SKM-1 treated with dmso at 0.1 percent for 144 hours (cell line): ENCODE measurements at regions not wholly inside any gene's neighbourhood (a gene's known extent, or its start where the extent isn't known, plus 50 kb on each side); places are given as distances from the start of the nearest gene placed in this dataset.

ENCODE experiments used
- DNase-seq: peaks from one replicate; lab custom pipeline; 2025; ENCODE audit not compliant: unreplicated experiment; lab: John Stamatoyannopoulos, UW

DNA sequence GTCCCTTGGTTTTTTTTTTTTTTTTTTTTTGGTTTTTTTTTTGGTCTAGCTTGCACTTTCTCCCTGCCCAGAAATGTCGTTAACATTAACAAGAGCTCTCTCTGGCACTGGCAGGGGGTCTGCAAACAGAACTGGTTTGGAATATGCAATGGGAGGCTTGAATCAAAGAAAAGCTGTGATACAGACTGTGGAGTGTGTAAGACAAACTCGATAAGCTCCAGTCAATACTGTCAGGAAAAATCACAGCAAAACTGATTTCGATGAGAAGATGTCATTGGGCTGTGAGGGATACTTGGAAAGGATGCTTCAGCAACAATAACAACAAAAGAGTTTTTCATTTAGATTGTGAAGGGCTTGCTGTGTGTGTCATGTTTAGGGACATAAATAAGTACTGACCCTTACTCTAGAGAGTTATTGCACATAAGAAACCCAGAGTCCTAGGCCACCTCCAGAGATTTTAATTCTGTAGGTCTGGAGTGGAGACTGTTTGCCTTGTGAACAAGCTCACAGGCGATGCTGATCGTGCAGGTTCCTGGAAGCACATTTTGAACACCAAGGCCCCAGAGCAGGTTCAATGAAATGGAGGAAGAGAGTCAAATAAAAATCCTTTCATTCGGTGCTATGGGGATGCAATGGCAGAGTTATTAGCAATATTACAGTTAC is 470.7 kb upstream of the RBFOX1 start:
- DNase-seq: no peak

DNA sequence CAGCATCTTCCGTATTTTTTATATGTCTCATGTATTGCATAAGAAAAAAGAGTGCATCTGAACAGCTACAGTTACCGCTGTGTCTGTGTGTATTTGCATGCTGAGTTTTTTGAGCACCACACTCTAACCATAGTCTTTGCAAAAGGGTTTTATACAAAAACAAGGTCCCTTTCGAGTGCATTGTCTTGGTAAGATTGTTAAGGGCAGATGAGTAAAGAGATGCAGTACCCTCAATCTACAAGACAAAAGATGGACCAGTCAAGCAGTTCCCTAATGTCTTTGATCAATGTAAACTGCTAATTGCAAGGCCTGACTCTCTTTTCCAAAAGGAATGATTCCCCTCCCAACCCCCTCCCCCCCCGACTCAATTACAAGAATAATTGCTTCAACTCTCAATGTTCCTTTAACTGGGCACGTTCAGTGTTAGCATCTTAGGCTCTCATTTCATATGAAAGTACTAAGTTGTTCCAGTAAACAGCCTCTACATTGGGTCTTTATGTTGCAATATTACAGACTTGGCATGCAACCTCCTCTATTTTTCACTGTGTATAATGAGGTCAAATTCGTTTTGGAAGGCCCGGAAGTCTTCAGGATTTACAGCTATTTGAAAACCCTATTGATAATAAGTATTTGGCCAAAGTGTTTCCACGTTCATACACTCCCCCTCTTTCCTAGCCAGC is 471.4 kb upstream of the RBFOX1 start:
- no peak for DNase-seq

DNA sequence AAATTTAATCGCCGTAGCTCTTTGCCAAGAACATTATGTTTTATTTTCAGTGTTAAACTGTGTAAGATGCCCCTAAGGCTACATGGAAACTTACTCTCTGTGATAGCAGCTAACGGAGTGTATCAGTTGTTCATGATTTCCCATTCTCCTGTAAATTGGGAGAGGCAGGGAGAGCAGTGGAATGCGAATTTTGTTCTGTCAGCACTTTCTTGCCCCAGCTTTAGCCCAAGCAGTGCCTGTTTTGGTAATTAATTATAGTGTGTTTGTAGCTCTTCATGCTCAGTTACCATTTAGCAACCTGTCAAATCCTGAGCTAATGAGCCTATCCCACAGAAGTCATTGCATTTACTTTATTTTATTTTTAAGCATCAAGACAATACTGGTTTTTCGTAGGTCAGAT is 475.1 kb upstream of the RBFOX1 start:
- no peak for DNase-seq

DNA sequence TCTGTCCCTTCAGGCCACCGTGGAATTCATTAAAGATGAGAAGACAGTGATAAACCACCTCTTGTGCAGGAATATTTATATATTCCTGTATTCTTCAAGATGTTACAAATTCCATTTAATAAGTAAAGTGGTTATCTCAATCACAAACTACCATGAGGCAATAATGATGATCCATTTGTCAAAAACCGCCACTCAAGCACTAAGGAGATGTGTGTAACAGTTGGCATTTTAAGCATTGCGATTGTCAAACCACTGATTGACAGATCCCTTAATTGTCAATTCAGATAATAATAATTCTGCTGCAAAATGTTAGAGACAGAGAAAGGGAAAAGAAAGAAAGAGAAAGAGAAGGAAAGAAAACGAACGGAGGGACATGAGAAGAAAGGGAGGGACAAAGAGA is 476.1 kb upstream of the RBFOX1 start:
- no peak for DNase-seq

DNA sequence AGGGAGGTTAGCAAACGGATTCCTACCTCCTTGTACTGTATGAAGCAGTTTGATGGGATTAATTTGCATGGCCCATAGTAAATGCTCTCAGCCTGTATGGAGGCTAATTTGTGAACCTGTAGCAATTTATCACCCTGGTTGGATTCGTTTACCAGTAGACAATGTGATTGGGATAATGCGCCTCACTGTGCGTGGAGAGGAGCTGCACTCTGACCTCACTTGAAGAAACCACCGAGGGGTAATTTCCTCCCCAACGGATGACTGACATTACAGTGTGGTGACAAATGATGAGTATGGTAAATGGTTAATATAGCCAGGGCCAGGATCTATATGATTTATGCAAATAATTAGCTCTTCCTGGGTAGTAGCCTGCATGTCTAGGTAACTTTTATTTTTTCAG is 479.1 kb upstream of the RBFOX1 start:
- no peak for DNase-seq

DNA sequence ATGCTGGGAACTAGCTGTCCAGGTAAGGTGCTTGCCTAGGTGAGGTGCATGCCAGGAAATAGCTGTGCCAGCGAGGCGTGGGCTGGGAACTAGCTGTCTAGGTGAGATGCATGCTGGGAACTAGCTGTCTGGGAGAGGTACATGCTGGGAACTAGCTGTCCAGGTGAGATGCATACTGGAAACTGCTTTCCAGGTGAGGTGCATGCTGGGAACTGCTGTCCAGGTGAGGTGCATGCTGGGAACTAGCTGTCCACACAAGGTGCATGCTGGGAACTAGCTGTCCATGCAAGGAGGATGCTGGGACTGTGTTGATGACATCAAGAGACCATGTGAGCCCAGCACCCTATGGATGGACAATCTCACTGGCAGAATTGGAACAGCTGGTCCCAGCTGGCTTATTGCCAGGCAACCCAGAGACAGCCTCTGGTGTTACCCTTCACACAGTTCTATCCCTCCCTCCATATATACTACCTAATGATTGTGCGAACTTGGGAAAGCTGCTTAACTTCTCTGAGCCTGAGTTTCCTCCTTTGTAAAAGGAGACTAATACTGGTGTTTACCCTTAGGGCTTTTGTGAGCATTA is 479.9 kb upstream of the RBFOX1 start:
- DNase-seq: no peak

DNA sequence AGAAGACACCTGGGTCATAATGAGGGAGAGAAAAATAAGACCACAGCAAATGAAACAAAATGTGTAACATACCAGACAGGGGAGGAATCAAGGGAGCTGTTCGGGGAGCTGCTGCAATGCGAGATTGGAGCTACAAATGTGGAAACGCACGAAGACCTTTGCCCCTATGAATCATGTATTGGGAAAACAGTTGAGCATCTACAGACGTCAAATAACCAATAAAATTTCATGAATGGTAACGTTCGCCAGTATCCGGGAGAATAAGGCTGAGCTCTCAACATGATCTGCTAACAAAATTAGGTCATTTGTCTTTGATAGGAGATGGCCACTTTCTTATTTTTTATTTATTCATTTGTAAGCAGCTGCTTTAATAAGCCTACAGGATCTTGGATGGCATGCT is 486.2 kb upstream of the RBFOX1 start:
- no peak for DNase-seq

DNA sequence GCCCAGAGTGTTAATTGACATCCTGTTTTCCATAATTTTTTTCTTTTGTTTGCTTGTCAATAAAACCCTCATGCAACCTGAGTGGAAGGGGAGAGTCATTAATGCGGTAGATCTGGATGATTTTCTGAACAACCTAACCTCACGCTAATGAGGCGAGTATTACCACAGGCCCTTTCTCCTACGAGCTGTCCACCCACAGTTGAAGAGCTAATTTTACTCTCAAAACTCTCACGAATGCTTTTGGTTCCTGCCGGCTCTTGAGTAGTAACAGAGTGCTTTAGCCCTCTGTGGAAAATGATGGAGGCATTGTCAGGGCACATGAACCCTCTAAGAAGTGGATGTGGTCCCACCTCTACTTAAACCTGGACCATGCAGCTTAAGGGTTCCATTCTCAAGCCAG is 491.3 kb upstream of the RBFOX1 start:
- DNase-seq: no peak

DNA sequence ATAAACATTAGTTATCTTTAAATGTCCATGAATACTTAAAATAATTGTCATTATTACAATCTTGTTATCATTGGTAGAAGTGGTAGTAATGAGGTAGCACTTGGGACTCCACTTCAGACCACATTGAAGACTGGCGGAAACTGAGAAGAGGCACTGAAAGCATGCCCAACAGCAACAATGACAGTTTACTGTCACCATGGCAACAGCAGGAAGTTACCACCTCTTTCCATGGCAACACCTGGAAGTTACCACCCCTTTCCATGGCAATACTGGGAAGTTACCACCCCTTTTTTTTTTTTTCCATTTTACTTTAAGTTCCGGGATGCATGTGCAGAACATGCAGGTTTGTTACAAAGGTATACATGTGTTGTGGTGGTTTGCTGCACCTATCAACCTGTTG is 494.9 kb upstream of the RBFOX1 start:
- DNase-seq: no peak

DNA sequence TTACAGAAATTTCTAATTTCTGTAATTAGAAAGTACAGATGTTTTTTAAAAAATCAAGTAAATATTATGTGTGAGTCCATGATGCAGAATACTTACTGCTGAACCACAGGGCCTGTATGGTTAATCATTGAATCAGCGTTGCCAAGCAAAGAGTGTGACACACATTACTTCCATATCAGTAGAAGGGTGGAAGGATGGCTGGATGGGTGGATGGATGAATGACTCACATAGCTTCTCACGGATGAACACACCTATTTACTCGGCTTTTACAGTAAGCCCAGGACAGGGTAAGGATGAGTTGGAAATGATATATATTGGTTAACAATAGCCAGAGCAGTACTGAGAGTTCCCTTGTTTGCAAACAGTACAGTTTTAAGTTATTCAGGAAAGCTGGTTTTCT is 495.9 kb upstream of the RBFOX1 start:
- DNase-seq: no peak

DNA sequence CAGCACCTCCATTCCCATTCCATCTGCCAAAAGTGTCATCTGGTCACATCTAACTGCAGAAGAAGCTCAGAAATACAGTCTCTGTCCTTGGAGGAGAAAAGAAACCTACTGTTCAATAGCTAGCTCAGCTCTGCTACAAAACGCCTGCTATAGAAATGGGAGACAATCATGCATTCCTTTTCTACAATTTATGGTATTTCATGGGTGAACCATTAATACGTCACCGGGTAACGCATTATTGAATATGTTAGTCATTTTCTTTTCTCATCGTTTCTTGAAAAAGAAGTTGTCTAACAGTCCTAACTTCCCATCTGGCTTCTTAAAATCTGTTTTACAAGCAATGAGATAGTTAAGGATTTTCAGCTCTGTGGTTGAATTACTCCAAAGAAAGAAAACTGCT is 496.7 kb upstream of the RBFOX1 start:
- DNase-seq: no peak

DNA sequence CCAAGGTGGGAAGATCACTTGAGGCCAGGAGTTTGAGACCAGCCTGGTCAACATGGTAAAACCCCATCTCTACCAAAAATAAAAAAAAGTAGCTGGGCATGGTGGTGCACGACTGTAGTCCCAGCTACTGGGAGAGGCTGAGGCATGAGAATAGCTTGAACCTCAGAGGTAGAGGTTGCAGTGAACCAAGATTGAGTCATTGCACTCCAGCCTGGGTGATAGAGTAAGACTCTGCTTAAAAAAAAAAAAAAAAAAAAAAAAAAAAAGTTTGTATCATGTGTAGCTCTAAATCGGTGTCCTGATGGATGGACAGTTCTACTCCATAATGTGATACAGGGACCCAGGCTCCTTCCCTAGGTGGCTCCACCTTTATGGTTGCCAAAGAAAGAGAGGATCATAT is 497.1 kb upstream of the RBFOX1 start:
- no peak for DNase-seq

DNA sequence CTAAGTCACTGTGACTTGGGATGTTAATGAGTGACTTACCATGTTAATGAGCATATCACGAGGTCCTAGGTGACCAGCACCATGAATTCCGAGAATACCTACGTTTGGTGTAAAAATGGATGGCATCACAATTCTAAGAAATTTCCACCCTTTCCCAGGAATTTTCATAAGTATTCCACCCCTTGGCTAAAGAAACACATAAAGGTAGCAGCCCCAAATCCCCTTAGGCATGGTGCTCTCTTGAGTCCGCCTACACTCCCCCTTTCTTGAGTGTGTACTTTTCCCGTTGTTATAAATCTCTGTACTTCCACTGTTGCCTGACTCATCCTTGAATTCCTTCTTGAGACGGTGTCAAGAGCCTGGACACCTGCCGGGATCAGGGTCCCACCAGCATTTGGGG is 504.0 kb upstream of the RBFOX1 start:
- DNase-seq: no peak

DNA sequence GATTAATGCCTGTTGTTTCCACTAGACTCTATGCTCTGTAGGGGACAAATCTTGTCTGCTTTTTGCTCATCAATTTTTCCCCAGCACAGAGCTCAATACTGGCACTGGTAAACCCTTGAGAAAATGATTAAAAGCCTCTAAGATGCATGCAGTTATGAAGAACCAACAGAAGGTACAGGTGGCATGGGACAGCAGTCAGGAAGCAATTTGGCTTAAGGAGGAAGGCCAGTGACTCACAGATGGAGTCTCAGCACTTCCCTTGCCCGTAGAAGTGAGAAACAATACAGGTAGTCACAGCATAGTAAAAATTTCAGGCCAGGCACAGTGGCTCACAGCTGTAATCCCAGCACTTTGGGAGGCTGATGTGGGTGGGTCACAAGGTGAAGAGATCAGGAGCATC is 504.7 kb upstream of the RBFOX1 start:
- DNase-seq: no peak

DNA sequence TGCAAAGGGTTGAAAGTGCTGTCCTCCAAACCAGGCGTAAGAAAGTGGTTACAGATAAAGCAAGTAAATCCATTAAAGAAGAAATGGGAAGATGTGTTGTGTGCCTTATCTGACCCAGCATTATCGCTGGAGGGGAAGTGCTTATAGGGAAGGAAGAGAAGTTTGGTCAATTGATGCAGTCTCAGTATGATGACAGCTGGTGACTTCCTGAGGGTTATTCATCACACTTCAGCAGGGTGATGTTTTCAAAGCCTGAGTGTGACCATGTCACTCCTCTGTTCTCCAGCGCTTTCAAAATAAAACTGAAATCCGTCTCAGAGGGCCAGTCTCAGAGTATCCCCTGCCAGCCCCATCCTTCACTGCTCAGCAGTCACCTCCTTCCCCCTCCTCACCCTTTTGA is 505.4 kb upstream of the RBFOX1 start:
- DNase-seq: peak; percentile 1

DNA sequence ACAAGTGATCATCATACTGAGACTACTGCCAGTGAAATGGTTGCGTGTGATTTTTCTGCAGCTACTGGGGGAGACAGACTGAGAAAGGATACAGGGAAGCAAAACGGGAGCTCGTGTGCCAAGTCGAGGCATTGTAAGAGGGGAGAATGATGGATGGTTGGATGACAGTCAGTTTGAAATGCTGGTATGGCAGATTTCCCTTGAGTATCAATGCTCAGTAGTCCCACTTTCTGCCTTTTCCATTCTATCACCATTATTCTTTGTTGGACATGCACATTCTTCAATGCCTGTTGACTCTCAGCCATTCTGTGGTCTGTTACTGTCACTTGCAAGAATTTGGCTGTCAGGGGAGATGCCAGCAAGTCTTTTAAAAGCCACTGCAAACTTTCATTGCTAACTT is 510.6 kb upstream of the RBFOX1 start:
- no peak for DNase-seq

DNA sequence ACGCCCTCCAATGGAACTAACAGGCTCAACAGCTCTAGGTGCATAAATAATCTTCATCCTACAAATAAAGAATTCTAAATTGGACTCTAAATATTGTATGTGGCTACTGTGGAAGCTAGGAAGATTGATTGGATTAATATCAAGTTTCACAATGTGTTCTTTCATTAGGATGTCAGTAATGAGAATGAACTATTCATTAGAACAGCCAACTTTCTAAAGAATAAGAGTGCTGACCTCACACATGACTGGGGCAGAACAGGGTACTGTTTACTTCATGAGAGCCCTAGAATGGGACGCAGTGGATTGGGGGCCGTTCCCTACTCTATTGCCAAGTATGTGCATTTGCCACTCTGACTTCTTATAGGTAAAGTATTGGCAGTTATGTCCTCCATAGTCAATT is 528.2 kb upstream of the RBFOX1 start:
- DNase-seq: no peak

DNA sequence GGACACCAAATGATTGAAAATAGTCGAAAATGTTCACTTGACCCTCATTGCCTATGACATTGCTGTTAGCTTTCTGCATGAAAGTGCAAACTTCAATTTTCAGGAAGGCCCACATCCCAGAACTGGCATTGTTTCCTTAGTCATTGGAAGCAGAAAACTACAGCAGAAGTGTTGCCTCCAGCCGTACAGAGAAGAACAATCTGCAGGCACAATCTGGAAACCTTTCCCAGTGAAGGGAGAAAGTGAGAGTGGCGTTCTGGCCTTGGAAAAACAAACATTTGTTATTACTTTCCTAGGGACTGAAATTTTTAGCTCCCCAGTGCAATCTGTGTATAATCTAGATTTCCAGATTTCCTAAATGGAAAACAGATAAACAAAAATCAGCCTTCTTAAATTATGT is 529.5 kb upstream of the RBFOX1 start:
- DNase-seq: no peak

DNA sequence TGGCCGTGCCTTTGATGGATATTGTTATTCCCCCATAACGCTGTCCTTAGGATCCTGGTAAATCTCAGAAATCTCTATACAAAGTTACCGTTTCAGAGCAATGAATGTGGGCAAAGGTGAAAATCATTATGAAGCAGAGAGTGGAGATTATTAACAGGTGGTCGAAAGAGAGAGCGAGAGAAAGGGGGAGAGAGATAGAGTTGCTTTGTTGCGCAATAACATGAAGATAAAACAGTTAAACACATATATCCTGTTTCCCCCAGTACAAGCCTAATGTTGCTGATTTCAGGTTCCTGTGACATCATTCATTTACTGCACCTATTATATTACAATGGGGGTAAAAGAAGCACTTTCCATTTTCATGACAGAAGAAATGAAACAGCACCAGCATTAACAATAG is 535.4 kb upstream of the RBFOX1 start:
- no peak for DNase-seq

DNA sequence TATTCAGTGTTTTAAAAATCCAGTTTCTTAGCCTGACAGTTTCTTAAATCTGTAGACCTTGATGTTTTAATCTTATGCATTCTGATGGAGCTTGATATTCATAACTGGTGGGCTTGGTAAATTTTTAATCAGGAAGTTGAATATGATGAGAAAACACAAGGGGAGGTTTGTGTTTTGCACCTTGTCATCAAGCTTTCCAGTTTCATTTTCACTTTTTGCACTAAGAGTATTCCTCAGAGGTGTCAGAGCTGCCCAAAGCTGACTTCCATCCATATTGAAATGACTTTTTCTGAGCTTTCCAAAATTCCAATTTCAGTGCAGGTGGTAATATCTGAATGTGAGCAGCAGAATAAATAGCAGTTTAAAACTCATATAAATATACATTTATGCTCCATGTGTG is 555.0 kb upstream of the RBFOX1 start:
- DNase-seq: no peak

DNA sequence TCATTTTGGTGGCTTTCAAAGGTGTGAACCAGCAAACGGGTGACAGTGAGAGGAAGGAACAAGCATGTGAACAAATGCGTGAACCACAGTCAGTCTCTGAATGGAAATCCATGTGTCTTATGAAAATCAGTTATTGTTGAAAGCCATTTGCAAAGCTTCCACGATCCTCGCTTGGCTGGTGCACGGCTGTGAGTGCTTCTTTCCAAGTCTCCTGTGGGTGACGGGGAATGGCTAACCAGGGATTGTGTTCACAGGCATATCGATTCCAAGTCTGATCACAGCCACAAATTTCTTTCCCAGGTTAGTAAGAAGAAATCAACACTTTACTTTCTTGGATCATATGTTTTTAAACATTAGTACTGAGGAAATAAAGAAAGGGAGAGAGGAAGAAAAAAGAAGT is 556.9 kb upstream of the RBFOX1 start:
- DNase-seq: no peak

DNA sequence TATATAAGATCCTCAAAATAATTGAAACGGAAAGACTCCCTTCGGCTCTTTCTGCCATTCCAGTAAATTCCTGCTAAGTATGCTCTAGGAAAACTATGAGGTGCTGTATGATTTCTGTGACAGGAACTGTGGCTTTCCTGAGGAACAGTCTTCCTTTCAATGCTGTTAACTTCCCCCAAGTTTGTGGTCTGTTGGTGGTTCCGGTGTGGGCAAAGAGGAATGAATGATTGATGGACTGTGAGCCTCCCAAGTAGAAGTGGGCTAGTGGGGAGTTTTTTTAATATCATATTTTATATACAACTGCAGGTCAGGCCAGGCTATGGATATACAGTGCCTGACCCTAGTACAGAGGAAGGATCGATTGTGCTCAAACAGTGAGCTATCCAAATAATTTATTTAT is 560.7 kb upstream of the RBFOX1 start:
- no peak for DNase-seq

DNA sequence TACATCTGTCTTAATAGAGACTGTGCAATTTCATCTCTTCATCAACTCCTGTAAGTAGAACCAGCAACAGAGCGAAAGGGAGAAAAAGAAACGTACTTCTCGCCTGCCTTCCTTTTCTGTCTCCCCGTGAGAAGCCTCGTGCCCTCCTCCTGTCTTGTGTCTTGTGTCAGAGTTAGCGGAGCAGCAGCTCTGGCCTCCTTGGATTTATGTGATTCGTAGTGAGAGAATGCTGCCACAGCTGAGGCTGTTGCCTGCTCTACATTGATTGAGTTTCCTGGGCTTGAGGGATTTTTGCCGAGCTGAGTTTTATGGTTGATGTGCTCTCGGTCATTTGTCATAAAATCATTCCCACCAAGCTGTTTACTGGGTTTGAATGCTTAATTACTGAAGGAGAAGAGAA is 579.1 kb upstream of the RBFOX1 start:
- no peak for DNase-seq
